Caco-2 (cell line): ENCODE measurements at regions not wholly inside any gene's neighbourhood (a gene's known extent, or its start where the extent isn't known, plus 50 kb on each side); places are given as distances from the start of the nearest gene placed in this dataset.

Experiments used
- BruUV-seq: library from RNA; stranded (reverse); fragments of 400-500 nt; replicated peaks from 2 replicates; lab custom pipeline; 2021; lab: Mats Ljungman, UMichigan
- CTCF ChIA-PET: fragments of 300-600 bp; sonication (Branson Sonifier 250); formaldehyde crosslinking; loops from one replicate; lab custom pipeline; 2022; ENCODE audit warnings: antibody characterized with exemption; lab: Charles Lee
- POLR2A ChIA-PET: fragments of 300-600 bp; sonication (Branson Sonifier 250); formaldehyde crosslinking; loops from one replicate; lab custom pipeline; 2022; ENCODE audit warnings: antibody characterized with exemption; lab: Charles Lee
- DNase-seq, 2 experiments: peaks; one replicate each; pipeline versions ENCODE4 v3.0.0 to v3.0.0-alpha.2; 2020 to 2022
- H3K27me3 ChIP-seq: replicated peaks from 2 replicates; pipeline ENCODE4 v1.6.0; 2011; ENCODE audit warnings: low read length; ENCODE audit not compliant: control insufficient read depth, insufficient read depth
- H3K36me3 ChIP-seq: 2 replicates; pipeline ENCODE4 v1.5.1; 2011; ENCODE audit warnings: low read length; ENCODE audit not compliant: control insufficient read depth, insufficient read depth
- H3K4me1 ChIP-seq: fragments of 250-450 bp; sonication (Bioruptor Pico); 2 replicates; pipeline ENCODE4 v1.5.1; 2020; ENCODE audit warnings: mild to moderate bottlenecking
- H3K4me3 ChIP-seq: 2 replicates; pipeline ENCODE4 v1.5.1; 2011; ENCODE audit warnings: low read depth, mild to moderate bottlenecking, control low read depth, low read length
- H3K9me3 ChIP-seq: fragments of 250-450 bp; sonication (Bioruptor Pico); 2 replicates; pipeline ENCODE4 v1.5.1; 2020; ENCODE audit warnings: mild to moderate bottlenecking, moderate library complexity
- H3K27ac Mint-ChIP-seq: one replicate; pipeline ENCODE4 v1.8.0; 2022; ENCODE audit warnings: mixed read lengths; ENCODE audit not compliant: unreplicated experiment
- H3K27me3 Mint-ChIP-seq: one replicate; pipeline ENCODE4 v1.8.0; 2022; ENCODE audit warnings: mixed read lengths; ENCODE audit not compliant: insufficient read depth, unreplicated experiment
- H3K36me3 Mint-ChIP-seq: one replicate; pipeline ENCODE4 v1.8.0; 2022; ENCODE audit warnings: mild to moderate bottlenecking, mixed read lengths; ENCODE audit not compliant: insufficient read depth, unreplicated experiment
- H3K4me1 Mint-ChIP-seq: one replicate; pipeline ENCODE4 v1.8.0; 2022; ENCODE audit warnings: low read depth, mixed read lengths; ENCODE audit not compliant: unreplicated experiment
- H3K4me3 Mint-ChIP-seq: one replicate; pipeline ENCODE4 v1.8.0; 2022; ENCODE audit warnings: mild to moderate bottlenecking, moderate library complexity, mixed read lengths; ENCODE audit not compliant: unreplicated experiment
- H3K9me3 Mint-ChIP-seq: one replicate; pipeline ENCODE4 v1.8.0; 2022; ENCODE audit warnings: mixed read lengths; ENCODE audit not compliant: unreplicated experiment
- CTCF ChIP-seq, 2 experiments: fragments of 200-600 bp in 1 of 2; IDR thresholded peaks; 1 replicate in 1 of 2; 2 replicates in 1 of 2; pipeline versions ENCODE4 v1.5.1 to v1.8.0; 2011 to 2022; ENCODE audit warnings: antibody characterized with exemption in 1 of 2, control low read depth in 1 of 2, inconsistent platforms in 1 of 2, low read depth in 1 of 2, low read length in 1 of 2, mild to moderate bottlenecking in 1 of 2, moderate library complexity in 1 of 2; ENCODE audit not compliant: insufficient read depth in 1 of 2, severe bottlenecking in 1 of 2, unreplicated experiment in 1 of 2
- intact Hi-C: fragments of 100-400 bp; cut with micrococcal nuclease; formaldehyde crosslinking; loops from one replicate; pipeline ENCODE4 v1.10.0; 2022; ENCODE audit not compliant: unreplicated experiment

GRCh38 chr3:18092726-18093125 is 332.4 kb downstream of the SATB1 start:
- peaks cover 7% of the 10 kb centered on the region for H3K9me3 Mint-ChIP-seq
- peaks cover 5% of the 10 kb centered on the region for H3K36me3 Mint-ChIP-seq
- H3K4me3 Mint-ChIP-seq, result no peak overlapping the region
- Histone ChIP-seq H3K9me3 (no peaks in the 10 kb centered on the region), H3K36me3 (no peaks in the 10 kb centered on the region; the same call in 1 of the 2 replicates), H3K4me3 (no peak overlapping the region), H3K27me3 (no peaks in the 10 kb centered on the region), H3K4me1 (0 out of 2 replicates have a peak, but pooled peaks cover 8% of the 10 kb centered on the region)
- intact Hi-C loops, result no loop called here
- H3K4me1 Mint-ChIP-seq, result peaks cover 5% of the 10 kb centered on the region
- no peaks in the 10 kb centered on the region for H3K27me3 Mint-ChIP-seq
- BruUV-seq, result no TSS peak
- ChIA-PET POLR2A (no interaction called here), CTCF (no interaction called here)
- no peak overlapping the region for H3K27ac Mint-ChIP-seq
- no peak for TF ChIP-seq CTCF (IDR thresholded peaks at IDR 0.05; ENCODE audit: insufficient read depth in 1 of 2, low read depth in 1 of 2, low read length in 1 of 2, severe bottlenecking in 1 of 2, unreplicated experiment in 1 of 2)
- DNase-seq, result no peak

- H3K27me3 Mint-ChIP-seq, result no peaks in the 10 kb centered on the region
Measured at GRCh38 chr3:18090377-18090776, 334.8 kb downstream of the SATB1 start.

GRCh38 chr3:18087988-18088387 is 337.2 kb downstream of the SATB1 start:
- POLR2A ChIA-PET, result no interaction called here
- Histone ChIP-seq H3K9me3 (no peaks in the 10 kb centered on the region), H3K36me3 (no peaks in the 10 kb centered on the region), H3K4me3 (no peak overlapping the region), H3K27me3 (no peaks in the 10 kb centered on the region), H3K4me1 (0 out of 2 replicates have a peak, but pooled peaks cover 8% of the 10 kb centered on the region)
- H3K4me3 Mint-ChIP-seq, result no peak overlapping the region
- CTCF ChIA-PET, result no interaction called here
- no peaks in the 10 kb centered on the region for H3K36me3 Mint-ChIP-seq
- no peak for DNase-seq
- peaks cover 11% of the 10 kb centered on the region for H3K4me1 Mint-ChIP-seq
- H3K27me3 Mint-ChIP-seq, result no peaks in the 10 kb centered on the region
- no peak for TF ChIP-seq CTCF (IDR thresholded peaks at IDR 0.05; ENCODE audit: insufficient read depth in 1 of 2, low read depth in 1 of 2, low read length in 1 of 2, severe bottlenecking in 1 of 2, unreplicated experiment in 1 of 2)
- H3K9me3 Mint-ChIP-seq, result no peaks in the 10 kb centered on the region
- no peak overlapping the region for H3K27ac Mint-ChIP-seq
- BruUV-seq, result no TSS peak
- intact Hi-C loops, result no loop called here

More at GRCh38 chr3:18090377-18090776, 334.8 kb downstream of the SATB1 start:
- Mint-ChIP-seq H3K9me3 (no peaks in the 10 kb centered on the region), H3K4me3 (no peak overlapping the region), H3K4me1 (peaks cover 8% of the 10 kb centered on the region), H3K36me3 (no peaks in the 10 kb centered on the region), H3K27ac (no peak overlapping the region)
- intact Hi-C loops, result no loop called here
- Histone ChIP-seq H3K36me3 (no peaks in the 10 kb centered on the region), H3K4me1 (0 out of 2 replicates have a peak, but pooled peaks cover 8% of the 10 kb centered on the region), H3K4me3 (no peak overlapping the region), H3K27me3 (no peaks in the 10 kb centered on the region), H3K9me3 (no peaks in the 10 kb centered on the region)
- no TSS peak for BruUV-seq
- TF ChIP-seq CTCF (IDR thresholded peaks at IDR 0.05; ENCODE audit: insufficient read depth in 1 of 2, low read depth in 1 of 2, low read length in 1 of 2, severe bottlenecking in 1 of 2, unreplicated experiment in 1 of 2), result no peak
- no peak for DNase-seq
- POLR2A ChIA-PET, result no interaction called here
- CTCF ChIA-PET, result no interaction called here
